Cardiac fibroblast (primary cell): ENCODE measurements at regions not wholly inside any gene's neighbourhood (a gene's known extent, or its start where the extent isn't known, plus 50 kb on each side); places are given as distances from the start of the nearest gene placed in this dataset.

ENCODE experiments used
- DNase-seq, 2 donors: peaks; one replicate each; pipeline versions ENCODE4 v3.0.0 to v3.0.0-alpha.2; 2010; ENCODE audit warnings: low read depth in 2 of 2
- H3K4me3 ChIP-seq, 2 donors: replicated peaks in 1 of 2; 1 replicate in 1 of 2; 2 replicates in 1 of 2; pipeline ENCODE4 v1.5.1; 2011; ENCODE audit warnings: low read depth in 2 of 2, low read length in 2 of 2, mild to moderate bottlenecking in 2 of 2, moderate library complexity in 1 of 2
- TF ChIP-seq, protein P1 (sequence below): IDR thresholded peaks from one replicate; pipeline ENCODE4 v1.5.1; 2011; ENCODE audit warnings: low read depth, mild to moderate bottlenecking, low read length, inconsistent platforms

GRCh38 chr9:7607421-7607820 is 192.2 kb downstream of the DMAC1 start:
- TF ChIP-seq, protein P1, sequence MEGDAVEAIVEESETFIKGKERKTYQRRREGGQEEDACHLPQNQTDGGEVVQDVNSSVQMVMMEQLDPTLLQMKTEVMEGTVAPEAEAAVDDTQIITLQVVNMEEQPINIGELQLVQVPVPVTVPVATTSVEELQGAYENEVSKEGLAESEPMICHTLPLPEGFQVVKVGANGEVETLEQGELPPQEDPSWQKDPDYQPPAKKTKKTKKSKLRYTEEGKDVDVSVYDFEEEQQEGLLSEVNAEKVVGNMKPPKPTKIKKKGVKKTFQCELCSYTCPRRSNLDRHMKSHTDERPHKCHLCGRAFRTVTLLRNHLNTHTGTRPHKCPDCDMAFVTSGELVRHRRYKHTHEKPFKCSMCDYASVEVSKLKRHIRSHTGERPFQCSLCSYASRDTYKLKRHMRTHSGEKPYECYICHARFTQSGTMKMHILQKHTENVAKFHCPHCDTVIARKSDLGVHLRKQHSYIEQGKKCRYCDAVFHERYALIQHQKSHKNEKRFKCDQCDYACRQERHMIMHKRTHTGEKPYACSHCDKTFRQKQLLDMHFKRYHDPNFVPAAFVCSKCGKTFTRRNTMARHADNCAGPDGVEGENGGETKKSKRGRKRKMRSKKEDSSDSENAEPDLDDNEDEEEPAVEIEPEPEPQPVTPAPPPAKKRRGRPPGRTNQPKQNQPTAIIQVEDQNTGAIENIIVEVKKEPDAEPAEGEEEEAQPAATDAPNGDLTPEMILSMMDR, result no peak
- no peak for DNase-seq
- H3K4me3 ChIP-seq, result no peak overlapping the region

DNA sequence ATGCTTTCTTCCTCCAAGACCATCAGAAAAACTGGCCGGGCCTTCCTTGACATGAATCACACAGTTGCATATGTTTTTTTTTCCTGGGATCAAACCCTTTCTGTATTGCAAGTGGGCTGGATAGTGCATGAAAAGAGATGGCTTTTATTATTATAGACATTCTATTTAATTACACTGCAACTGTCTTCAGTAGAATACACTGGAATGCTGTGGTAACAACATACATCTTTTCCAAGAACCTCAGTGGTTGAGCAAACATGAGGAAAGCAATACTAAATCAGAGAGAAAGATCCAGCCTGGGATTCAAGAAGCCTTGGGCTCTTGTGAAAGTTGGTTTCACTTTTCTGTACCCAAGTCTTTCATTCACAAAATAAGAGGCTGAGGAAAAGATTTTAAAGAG is 193.0 kb downstream of the DMAC1 start:
- DNase-seq, result no peak
- TF ChIP-seq, protein P1, result no peak
- no peak overlapping the region for H3K4me3 ChIP-seq

DNA sequence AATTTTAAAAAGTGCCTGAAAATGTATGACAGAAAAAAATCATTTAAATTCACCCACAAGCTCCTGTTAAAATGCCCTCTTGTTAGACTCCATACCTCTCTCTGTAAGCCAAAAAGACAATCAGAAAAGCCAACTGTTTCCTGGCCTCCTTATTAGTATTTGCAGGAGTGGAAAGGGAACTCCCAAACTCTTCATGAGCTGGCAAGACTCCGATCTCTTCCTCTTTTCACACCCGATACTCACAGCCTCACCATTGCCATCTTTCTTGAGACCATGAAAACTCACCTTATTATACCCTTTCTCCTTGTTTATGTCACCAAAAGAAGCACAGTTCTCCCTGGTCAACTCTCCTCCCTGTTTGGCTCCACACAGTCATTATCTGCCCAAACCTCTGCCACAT is 197.8 kb downstream of the DMAC1 start:
- DNase-seq, result no peak
- H3K4me3 ChIP-seq, result no peak overlapping the region

GRCh38 chr9:7597716-7598115 is 201.9 kb downstream of the DMAC1 start:
- H3K4me3 ChIP-seq, result no peak overlapping the region
- TF ChIP-seq, protein P1, result no peak
- DNase-seq, result no peak

More for the DNA sequence above, 197.8 kb downstream of the DMAC1 start:
- TF ChIP-seq, protein P1, result no peak

DNA sequence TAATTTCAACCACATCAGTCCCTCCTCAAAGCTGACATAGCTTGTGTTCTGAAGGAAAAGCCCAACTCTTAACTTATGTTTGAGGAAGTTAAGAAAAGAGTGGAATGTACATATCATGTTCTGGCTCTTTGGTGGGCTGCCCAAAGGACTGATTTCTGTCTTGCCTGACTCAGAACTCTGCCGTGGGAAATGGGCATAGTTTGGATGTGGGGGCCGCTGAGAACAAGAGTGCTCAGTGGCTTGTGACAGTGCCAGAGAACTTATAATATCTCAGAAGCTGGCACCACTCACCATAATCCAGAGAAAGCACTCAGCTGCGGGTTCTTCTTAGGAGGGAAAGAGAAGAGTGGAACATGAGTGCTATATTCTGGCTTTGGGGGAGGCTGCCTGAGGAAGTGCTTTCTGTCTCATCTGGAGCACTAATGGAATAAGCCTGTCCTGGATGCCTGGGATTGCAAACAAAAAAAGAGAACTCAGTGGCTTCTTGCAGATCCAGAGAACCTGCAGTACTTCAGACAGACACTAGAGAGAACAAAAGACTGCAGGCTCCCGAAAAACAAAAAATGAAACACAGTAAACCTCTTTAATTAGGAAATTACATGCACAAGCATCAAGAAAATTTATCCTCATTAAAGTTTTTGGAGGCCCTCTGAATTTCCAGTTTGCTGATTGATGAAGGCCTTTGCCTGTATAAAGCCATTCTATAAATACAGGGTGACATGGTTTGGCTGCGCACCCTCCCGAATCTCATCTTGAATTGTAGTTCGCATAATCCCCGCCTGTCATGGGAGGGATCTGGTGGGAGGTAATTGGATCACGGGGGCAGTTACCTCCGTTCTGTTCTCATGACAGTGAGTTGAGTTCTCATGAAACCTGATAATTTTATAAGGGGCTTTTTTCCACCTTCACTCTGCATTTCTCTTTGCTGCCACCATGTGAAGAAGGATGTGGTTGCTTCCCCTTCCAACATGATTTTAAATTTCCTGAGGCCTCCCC is 207.0 kb downstream of the DMAC1 start:
- TF ChIP-seq, protein P1, result no peak
- H3K4me3 ChIP-seq, result no peak overlapping the region
- no peak for DNase-seq

DNA sequence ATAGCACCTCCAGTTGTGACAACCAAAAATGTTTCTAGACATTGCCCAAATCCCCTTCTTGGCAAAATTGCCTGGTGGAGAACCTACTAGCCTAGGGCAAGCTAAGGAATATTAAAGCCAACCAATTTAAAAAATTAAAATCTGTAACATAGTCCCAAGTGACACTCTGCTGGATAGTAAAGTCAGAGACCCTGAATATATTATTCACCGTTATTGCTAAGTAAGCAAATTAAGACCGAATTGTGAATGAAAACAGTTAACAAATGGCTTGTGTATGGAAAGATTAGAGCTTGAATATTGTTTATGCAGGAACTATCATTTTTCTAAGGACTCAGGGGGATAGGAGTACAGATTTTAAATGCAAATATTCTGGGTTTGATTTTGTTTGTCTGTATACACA is 208.1 kb downstream of the DMAC1 start:
- no peak overlapping the region for H3K4me3 ChIP-seq
- DNase-seq, result no peak
- TF ChIP-seq, protein P1, result no peak
